HPDE6-E6E7 (cell line): ENCODE measurements at regions not wholly inside any gene's neighbourhood (a gene's known extent, or its start where the extent isn't known, plus 50 kb on each side); places are given as distances from the start of the nearest gene placed in this dataset.
"Not testable (repeated sequence)": the region's sequence is repeated elsewhere in the genome, so short reads cannot be mapped to it uniquely, and the experiment has no call there.

Experiments used
- DNase-seq: peaks from one replicate; pipeline ENCODE4 v3.0.0; 2011; ENCODE audit warnings: missing footprints; ENCODE audit errors: extremely low spot score

DNA sequence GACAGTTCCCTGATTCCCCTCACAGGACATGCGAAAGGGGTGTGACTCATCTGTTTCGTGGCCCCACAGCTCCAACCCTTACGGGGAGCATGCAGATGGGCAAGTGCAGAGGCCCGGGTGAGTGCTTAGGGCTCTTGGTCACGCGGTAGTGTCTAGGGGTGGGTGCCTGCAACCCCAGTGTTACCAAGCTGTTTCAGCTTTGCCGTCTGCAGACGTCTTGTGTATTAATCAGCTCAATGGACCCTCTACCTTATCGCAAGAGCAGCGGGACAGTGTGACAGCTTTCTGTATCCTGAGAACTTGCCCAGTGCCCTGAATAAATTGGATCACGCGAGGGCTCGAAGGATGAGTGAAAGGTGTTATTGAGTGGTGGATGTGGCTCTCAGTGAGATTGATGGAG is 816.4 kb upstream of the ANO3 start:
- no peak for DNase-seq

DNA sequence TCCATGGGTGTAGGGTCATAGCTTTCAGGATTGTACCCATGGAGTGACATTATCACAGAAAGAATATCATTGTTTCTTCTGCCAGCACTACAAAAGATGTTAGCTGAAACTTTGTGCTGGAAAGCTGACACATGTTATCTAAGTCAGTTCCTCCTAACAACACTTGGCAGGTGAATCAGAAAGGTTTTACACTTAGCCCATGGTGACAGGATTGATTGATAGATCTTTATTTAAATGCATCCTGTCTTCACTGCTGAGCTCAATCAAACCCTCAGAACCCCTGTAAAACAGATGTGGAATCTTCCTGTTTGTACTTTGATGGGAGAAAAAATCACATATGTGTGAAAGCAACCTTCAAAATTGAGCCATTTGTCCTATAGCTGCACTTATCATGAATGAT is 811.5 kb upstream of the ANO3 start:
- DNase-seq: no peak

DNA sequence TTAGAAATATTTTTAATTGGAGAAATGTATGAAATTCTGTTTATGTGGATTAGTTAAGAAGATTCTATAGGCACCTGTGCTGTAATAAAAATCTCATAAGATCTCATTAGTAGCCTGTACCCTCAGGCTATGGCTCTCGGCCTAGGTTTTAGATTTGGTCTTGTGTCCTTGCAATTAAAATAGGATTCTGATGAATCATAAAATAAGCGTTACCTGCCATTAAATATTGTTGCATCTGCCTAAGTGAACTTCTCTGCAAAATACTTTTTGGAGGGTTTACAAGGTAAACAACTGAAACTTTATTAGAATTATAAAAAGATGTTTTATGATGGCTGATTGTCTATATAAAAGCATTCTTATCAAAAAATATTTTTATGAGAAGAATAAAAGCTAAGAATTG is 804.1 kb upstream of the ANO3 start:
- no peak for DNase-seq

DNA sequence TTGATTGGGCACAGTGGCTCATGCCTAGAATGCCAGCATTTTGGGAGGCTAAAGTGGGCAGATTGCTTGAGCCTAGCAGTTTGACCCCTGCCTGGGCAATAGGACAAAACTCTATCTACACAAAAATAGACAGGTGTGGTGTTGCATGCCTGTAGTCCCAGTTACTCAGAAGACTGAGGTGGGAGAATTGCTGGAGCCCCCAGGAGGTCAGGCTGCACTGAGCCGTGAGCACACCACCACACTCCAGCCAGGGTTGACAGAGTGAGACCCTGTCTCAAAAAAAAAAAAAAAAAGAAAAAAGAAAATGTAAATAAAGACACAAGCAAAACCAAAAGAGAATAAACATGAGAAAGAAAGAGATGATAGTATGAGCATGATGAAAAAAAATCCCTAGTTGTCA is 802.4 kb upstream of the ANO3 start:
- DNase-seq: no peak

DNA sequence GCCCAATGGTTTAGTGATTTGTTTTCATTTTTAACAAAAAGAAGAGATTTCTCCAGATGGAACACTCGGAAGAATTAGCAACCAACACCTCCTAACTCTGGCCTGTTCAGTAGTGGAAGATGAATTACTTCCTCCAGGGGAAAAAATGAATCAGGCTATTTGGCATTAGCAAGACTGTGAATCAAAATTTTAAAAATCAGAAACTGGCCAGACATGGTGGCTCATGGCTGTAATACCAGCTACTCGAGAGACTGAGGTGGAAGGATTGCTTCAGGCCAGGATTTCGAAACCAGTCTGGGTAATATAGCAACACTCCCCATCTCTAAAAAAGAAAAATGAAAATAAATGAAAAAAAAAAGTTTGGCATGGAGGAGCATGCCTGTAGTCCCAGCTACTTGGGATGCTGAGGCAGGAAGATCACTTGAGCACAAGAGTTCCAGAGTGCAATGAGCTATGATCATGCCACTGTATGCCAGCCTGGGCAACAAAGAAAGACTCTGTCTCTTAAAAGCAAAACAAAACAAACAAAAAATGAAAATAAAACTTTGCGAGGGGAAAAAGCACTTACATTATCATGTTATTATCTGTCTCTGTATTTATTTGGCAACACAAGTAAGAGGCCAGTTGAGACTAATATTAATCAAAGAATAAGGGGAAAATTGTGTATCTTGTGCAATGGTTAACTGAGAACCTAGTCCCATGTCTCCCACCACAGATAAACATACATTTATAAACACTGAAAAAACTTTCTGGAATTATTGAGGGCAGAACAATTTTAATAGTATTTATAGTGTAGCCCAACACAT is 796.3 kb upstream of the ANO3 start:
- no peak for DNase-seq

DNA sequence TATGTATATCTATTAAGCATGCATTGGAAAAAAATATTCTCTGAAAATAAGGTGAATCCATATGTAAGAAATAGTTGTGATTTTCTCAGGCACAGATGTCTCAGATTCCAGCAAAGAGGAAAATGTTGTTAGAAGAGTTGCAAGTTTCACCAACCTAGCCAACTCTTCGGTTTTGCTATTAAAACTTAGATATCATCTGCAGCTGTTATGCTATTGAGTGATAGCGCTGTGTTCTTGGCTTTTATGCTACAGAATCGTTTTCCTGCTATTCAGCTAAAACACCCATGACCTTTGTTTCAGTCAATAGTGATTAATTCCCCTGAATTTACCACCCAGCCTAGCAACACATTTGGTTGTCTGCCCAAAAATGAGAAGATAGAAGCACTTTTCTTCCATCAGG is 795.6 kb upstream of the ANO3 start:
- DNase-seq: no peak

DNA sequence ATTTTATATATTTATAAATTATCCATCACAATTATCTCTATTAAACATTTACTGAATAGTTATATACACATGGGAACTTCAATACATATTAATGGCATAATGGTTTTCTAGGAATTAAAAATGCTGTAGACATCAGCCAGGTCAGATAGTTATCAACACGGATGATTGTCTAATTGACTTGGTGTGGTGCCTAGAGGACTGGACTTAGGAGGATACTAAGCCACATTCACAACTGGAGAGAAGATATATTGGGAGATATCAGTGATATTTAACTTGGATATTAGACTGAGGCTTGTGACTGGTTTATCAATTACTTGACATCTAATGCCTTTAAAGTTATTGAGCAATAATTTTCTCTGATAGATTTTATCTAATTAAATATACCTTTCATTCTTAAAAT is 794.5 kb upstream of the ANO3 start:
- no peak for DNase-seq

DNA sequence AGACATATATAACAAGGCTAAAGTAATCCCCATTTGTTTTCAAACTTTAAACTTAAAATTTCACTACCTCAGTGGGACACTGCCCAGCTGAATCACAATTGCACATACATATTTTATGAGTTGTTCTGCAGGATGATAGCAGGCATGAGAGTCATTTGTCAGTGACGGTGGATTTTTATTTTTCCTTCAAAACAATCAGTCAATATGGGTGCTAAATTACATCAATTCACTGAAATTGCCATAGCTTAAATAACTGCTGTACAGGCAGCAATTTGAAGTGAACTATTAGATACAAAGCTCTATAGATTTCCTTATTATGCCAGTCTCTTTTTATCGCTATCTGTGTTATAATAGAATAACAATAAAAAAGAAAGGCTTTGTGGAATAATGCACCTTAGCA is 784.6 kb upstream of the ANO3 start:
- DNase-seq: no peak

DNA sequence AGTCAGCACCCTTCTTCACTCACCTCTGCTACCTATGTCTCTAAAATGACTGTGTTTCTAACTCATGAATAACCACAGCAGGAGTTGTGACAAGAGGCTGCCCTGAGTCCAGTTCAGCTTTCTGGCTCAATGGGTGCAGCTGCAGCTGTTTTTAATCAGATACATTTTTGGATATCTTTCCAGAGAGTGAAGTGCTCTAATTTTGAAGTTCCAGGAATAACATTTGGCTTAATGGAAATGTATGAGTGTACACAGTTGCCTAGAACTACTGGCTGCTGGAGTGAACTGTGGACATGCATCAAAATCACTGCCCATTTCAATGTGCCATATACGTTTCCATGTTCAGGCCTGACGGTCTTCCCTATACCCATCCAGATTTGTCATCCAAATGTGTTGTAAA is 769.5 kb upstream of the ANO3 start:
- no peak for DNase-seq

DNA sequence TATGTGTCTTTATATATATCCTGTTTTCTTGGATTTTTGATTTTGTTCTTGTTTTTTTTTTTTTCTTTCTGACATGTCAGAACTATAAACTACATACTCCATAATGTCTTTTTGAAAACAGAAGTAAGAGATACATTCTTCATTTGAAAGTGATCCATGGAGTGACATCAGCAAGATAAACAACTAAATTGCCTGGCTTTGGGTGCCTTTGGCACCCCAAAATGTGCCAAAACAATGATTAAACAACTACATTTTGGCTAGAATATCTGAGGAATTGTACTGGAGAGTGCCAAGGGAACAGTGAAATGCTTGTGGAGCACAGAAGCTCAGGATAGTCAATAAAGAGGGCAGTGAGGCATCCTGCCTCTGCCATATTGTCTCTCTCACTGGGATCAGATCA is 766.1 kb upstream of the ANO3 start:
- no peak for DNase-seq

DNA sequence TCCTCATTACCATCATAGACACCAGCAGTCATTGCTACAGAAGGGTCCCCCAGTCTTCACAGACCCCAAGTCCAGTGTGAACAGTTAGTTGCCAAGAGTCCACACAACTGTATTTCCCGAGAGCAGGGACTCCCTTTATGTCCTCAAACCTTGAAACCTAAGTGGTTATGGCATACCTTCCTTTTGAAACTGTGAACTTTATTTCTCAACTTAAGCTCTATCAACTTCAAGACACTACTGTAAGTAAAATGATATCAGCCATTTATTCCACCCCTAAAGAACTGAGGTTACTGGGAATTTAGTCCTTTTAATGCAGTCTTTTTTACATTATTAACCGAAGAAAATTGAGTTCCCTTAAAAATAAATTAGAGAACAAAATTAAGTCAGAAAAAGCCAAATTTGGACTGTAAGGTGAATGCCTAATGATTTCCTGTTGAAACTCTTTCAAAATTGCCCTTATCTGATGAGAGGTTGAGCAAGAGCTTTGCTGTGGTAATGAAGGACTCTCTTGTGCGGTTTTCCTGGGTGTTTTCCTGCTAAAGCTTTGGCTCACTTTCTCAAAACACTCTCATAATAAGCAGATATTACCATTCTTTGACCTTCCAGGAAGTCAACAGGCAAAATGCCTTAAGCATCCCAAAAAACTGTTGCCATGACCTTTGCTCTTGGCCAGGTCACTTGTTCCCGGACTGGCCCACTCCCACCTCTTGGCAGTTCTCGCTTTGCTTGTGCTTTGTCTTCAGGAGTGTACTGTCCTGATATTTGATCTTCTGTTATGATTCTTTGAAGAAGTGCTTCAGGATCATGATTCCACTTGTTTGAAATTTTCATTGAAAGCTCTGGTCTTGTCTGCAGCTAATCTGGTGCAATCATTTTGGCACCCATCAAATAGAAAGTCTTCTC is 765.4 kb upstream of the ANO3 start:
- no peak for DNase-seq

DNA sequence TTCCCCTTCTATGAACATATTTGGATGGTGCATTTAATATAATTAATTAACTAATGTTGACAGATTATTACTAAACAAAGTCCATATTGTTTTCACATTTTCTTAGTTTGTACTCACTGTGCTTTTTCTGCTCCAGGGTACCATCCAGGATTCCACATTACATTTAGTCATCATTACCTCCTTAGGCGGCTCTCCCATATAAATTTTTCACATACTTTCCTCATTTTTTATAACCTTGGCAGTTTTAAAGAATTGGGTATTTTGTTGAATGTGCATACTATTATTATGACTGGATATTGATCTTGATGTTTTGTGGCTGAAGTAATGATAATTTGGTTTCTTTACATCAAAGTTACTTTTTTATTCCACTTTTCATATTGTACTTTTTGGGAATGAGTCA is 755.6 kb upstream of the ANO3 start:
- DNase-seq: no peak

DNA sequence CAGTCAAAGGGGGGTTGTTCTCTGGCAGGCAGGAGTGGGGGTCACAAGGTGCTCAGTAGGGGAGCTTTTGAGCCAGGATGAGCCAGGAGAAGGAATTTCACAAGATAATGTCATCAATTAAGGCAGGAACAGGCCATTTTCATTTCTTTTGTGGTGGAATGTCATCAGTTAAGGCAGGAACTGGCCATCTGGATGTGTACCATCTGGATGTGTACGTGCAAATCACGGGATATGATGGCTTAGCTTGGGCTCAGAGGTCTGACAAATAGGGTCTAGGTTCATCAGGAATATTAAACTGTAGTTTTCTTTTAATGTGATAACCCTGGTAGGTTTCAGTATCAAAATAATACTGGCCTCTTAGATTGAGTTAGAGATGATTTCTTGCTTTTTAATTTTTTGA is 752.4 kb upstream of the ANO3 start:
- DNase-seq: not testable (repeated sequence)

DNA sequence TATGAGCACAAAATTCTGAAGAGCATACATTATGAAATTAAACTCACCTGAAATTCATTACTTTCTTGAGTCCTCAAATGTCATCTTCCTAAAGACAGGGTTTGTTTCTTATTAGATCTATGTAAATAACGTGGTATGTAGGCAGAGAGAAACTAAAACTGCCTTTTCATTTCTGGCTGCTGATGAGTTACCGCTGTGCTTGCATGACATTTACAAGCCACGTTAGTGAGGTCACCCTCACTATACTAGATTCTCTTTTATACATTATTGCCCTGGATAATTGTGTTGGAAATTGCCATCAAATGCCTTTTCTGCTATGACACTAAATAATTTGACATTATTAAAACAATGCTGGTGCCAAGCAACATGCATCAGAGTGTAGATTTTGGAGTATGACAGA is 748.3 kb upstream of the ANO3 start:
- DNase-seq: no peak

DNA sequence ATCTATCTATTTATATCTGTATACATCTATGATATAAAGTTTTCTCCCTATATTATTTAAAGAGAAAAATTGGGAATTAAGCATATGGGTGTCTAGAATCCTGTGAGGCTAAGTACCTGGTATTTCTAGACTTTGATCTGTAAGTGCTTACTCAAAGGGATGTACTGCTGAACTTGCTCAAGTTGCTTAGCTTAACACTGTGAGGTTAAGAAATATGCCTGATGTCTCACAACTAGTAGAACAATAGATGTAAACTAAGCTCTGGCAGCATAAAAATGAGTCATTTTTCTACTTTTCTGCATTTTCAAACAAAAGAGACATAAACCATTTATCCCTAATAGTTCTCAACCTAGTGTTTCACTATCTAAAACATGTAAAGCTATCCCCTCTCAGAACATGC is 744.4 kb upstream of the ANO3 start:
- DNase-seq: no peak

DNA sequence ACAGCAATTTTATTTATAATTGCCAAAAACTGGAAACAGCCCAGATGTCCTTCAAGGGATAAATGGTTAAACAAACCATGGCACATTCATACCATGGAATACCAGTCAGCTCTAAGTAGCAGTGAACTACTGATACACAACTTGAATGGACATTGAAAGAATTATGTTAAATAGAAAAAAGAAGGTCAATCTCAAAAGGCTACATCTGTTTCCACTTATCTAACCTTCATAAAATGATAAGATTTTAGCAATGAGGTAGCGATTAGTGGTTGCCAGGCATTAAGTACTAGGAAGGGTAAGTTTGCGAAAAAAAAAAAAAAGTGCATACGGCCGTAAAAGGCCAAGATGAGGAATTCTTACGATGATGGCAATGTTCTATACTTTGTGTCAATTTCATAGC is 738.7 kb upstream of the ANO3 start:
- DNase-seq: no peak

DNA sequence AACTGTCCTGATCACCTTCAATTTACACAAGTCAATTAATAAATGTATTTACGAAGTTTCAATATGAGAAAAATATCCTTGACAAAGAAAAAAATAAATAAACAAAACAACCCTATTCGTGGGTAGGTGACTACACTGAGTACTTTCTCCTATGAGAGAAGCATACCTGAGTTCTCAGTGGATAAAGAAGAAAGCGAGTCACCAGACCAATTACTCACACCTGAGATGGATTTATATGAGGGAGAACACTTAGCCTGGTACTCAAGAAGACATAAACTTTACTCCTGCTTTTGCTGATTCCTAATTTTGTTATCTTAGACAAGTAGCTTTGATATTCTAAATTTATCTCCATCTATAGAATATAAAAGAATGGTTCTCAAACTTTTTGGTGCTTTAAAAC is 735.2 kb upstream of the ANO3 start:
- DNase-seq: no peak

DNA sequence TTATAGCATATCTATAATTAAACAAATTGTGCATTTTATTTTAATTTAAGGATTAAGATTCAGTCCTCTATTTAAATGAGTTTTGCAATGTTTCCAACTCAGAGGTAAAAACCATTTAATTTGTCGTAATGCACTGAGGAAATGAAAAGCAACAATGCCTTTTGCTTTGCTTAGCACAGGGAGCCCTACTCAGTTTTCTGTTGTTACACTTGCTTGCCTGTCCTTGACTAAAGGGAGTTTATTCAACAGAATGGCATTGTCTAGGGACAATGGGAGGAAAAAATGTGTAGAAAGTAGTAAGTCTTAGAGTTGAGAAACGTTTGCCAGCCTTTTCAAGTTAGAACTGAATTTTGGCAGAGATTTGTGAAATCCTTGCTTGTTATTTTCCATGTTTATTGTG is 734.2 kb upstream of the ANO3 start:
- DNase-seq: no peak

DNA sequence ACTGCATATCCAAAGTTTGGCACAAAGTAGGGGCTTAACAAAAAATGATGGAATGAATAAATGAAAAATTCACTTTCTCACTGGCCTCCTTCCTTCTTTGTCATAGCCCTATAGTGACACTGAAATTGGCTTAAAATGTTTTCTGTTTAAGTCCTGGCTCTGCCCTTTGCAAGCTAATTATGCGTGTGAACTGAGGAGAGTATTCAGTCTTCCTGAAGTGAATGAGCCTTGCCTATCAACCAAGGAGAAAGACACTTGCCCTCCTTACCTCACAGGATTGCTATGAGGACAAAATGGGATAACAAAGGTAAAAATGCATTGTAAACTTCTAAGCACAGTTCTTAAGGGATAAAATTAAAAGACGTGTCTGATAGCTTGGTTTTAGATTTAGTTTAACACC is 729.8 kb upstream of the ANO3 start:
- no peak for DNase-seq

DNA sequence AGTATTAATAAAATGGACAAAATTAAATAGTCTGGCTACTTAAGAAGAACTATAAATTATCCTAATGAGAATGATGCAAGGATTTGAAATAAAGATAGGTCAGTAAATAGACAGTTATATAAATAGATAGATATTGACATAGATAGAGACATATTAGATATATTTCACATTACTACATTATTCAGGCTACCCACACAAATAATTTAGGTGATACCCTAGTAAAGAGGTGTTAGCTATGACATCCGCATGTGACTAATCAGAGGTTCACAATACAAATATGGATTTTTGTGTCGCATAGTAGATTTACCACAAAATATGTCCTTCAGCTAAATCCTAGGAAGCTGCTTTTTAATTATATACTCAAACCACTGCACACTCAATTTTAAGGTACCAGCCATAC is 729.0 kb upstream of the ANO3 start:
- no peak for DNase-seq

DNA sequence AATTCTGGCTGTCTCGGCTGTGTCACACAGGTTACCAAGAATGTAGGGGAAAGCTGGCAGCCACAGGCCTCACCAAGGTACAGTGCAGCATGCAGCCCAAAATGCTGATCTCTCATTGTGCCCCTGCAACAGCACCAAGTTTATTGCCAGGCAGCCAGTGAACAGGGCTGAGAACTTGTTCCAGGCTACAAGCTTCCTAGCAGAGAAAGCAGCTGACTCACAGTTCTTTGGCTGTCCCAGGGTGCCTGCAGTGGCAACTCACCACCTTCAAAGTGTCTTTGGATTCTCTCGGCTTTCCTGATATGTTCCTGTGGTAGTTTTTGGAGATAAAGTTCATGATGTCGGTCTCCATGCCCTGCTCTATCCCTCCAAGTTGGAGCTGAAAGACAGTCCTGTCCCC is 719.1 kb upstream of the ANO3 start:
- no peak for DNase-seq

DNA sequence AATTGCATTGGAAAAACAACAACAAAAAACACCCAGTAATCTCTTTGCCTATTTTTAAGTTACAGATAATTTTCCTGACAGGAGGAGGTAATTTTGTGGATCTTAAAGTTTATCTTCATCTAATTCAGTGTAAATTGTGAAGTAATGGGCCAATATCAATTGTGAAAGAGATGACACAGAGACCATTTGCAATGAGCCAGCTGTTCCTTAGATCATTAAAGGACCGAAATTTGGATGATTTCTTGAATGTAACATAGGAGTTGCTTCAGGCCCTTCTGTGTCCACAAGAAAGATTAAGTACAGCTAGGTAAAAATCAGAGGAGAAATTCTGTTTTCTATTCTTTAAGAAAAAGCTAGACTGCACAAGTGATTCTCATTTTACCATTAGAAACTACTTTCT is 718.5 kb upstream of the ANO3 start:
- DNase-seq: no peak

DNA sequence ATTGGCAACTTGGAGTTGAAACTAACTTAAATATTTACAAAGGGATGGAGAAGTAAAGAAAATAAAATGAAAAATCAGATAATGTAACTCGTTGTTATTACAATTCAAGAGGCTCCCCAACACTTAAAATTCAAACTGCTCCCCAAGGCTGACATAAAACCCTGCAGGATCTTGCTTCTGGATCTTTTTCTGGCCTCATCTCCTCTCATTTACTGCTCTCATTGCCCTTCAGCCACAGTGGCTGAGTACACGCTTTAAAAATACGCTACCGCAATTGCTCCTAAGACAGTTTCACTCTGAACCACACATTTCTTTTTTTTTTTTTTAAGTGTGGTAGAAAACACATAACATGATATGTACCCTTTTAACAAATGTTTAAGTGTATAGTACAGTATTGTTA is 718.1 kb upstream of the ANO3 start:
- DNase-seq: no peak
